ENCODE measurements at regions not wholly inside any gene's neighbourhood (a gene's known extent, or its start where the extent isn't known, plus 50 kb on each side); places are given as distances from the start of the nearest gene placed in this dataset.
"Not testable (repeated sequence)": the region's sequence is repeated elsewhere in the genome, so short reads cannot be mapped to it uniquely, and the experiment has no call there.

DNA sequence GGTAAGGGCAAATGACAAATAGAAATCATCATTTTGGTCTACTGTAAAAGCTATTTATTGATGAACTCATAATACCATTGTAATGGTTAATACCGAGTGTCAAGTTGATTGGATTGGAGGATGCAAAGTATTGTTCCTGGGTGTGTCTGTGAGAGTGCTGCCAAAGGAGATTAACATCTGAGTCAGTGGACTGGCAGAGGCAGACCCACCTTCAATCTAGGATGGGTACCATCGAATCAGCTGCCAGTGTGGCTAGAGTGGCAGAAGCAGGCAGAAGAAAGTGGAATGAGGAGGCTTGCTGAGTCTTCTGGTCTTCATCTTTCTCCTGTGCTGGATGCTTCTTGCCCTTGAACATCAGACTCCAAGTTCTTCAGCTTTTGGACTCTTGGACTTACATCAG, 2092.2 kb upstream of the RAG2 start:
- TF ChIP-seq, protein P1, sequence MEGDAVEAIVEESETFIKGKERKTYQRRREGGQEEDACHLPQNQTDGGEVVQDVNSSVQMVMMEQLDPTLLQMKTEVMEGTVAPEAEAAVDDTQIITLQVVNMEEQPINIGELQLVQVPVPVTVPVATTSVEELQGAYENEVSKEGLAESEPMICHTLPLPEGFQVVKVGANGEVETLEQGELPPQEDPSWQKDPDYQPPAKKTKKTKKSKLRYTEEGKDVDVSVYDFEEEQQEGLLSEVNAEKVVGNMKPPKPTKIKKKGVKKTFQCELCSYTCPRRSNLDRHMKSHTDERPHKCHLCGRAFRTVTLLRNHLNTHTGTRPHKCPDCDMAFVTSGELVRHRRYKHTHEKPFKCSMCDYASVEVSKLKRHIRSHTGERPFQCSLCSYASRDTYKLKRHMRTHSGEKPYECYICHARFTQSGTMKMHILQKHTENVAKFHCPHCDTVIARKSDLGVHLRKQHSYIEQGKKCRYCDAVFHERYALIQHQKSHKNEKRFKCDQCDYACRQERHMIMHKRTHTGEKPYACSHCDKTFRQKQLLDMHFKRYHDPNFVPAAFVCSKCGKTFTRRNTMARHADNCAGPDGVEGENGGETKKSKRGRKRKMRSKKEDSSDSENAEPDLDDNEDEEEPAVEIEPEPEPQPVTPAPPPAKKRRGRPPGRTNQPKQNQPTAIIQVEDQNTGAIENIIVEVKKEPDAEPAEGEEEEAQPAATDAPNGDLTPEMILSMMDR (IDR thresholded peaks at IDR 0.05) = not testable (repeated sequence)
- TF ChIP-seq POLR2A (IDR thresholded peaks at IDR 0.05) = not testable (repeated sequence)
